Fibroblast of lung (primary cell): ENCODE measurements at regions not wholly inside any gene's neighbourhood (a gene's known extent, or its start where the extent isn't known, plus 50 kb on each side); places are given as distances from the start of the nearest gene placed in this dataset.

Experiments used
- CTCF ChIP-seq, 2 donors: IDR thresholded peaks in 1 of 2; conservative IDR thresholded peaks in 1 of 2; 1 replicate in 1 of 2; 2 replicates in 1 of 2; pipeline ENCODE4 v1.5.1; 2011 to 2012; ENCODE audit warnings: low read length in 2 of 2, control low read depth in 1 of 2, inconsistent platforms in 1 of 2, low read depth in 1 of 2, mild to moderate bottlenecking in 1 of 2
- EZH2 ChIP-seq: IDR thresholded peaks from 2 replicates; pipeline ENCODE4 v1.5.1; 2012; ENCODE audit warnings: low read length, control low read depth, mild to moderate bottlenecking; ENCODE audit errors: missing control alignments

GRCh38 chr2:120797421-120798221 is 62.0 kb downstream of the GLI2 start:
- no peak for TF ChIP-seq EZH2
- TF ChIP-seq CTCF (conservative IDR thresholded peaks at IDR 0.05 in 1 of 2, IDR thresholded peaks at IDR 0.05 in 1 of 2; ENCODE audit: low read depth in 1 of 2, low read length in 2 of 2) = no peak
